PFSK-1 (cell line): ENCODE measurements at regions not wholly inside any gene's neighbourhood (a gene's known extent, or its start where the extent isn't known, plus 50 kb on each side); places are given as distances from the start of the nearest gene placed in this dataset.

Experiments used
- FOXP2 ChIP-seq: optimal IDR thresholded peaks from 2 replicates; pipeline ENCODE3; 2011; ENCODE audit warnings: borderline replicate concordance, control low read depth, inconsistent platforms; ENCODE audit not compliant: insufficient read depth; ENCODE audit errors: extremely low read length, extremely low read depth
- POLR2AphosphoS5 ChIP-seq: IDR thresholded peaks from 2 replicates; pipeline ENCODE4 v1.6.1; 2012; ENCODE audit warnings: low read depth, mild to moderate bottlenecking, control low read depth, low read length, moderate library complexity
- REST ChIP-seq, 2 experiments: IDR thresholded peaks; 2 replicates each; pipeline versions ENCODE4 v1.6.1 to v1.8.0; 2011 to 2012; ENCODE audit warnings: low read depth in 2 of 2, low read length in 2 of 2, control low read depth in 1 of 2, inconsistent platforms in 1 of 2, mild to moderate bottlenecking in 1 of 2, moderate library complexity in 1 of 2; ENCODE audit not compliant: insufficient read depth in 1 of 2
- SIN3A ChIP-seq: IDR thresholded peaks from 2 replicates; pipeline ENCODE4 v1.6.1; 2012; ENCODE audit warnings: mild to moderate bottlenecking, low read length, moderate library complexity, borderline replicate concordance; ENCODE audit not compliant: insufficient read depth
- TAF1 ChIP-seq: IDR thresholded peaks from 2 replicates; pipeline ENCODE4 v1.6.1; 2012; ENCODE audit warnings: low read length, control low read depth, borderline replicate concordance; ENCODE audit not compliant: insufficient read depth

- TF ChIP-seq REST (IDR thresholded peaks at IDR 0.05; ENCODE audit: insufficient read depth in 1 of 2, low read depth in 2 of 2, low read length in 2 of 2) (peak in 1 of 2 experiments; percentile 25; a peak in 1 of 4 replicates), POLR2AphosphoS5 (peak; percentile 23; the same call in 1 of the 2 replicates), TAF1 (peak; percentile 48; the same call in 1 of the 2 replicates), FOXP2 (peak; percentile 94), SIN3A (0 out of 2 replicates have a peak, but pooled peaks have one; percentile 24)
These were observed 115.9 kb upstream of the CACUL1 start for GRCh38 chr10:118870467-118871243.

- TF ChIP-seq POLR2AphosphoS5 (no peak), TAF1 (no peak), SIN3A (no peak), REST (IDR thresholded peaks at IDR 0.05; ENCODE audit: insufficient read depth in 1 of 2, low read depth in 2 of 2, low read length in 2 of 2) (no peak), FOXP2 (no peak)
These were observed 116.6 kb upstream of the CACUL1 start for GRCh38 chr10:118871244-118871865.

GRCh38 chr10:118873091-118873737, 118.4 kb upstream of the CACUL1 start:
- TF ChIP-seq POLR2AphosphoS5 (no peak), SIN3A (no peak), TAF1 (no peak), FOXP2 (no peak), REST (IDR thresholded peaks at IDR 0.05; ENCODE audit: insufficient read depth in 1 of 2, low read depth in 2 of 2, low read length in 2 of 2) (no peak)

- TF ChIP-seq FOXP2: no peak
- TF ChIP-seq POLR2AphosphoS5: no peak
- TF ChIP-seq TAF1: no peak
- no peak for TF ChIP-seq REST (IDR thresholded peaks at IDR 0.05; ENCODE audit: insufficient read depth in 1 of 2, low read depth in 2 of 2, low read length in 2 of 2)
- no peak for TF ChIP-seq SIN3A
These were observed 119.0 kb upstream of the CACUL1 start for GRCh38 chr10:118873738-118874105.
